Ovary (tissue), 3 donors: ENCODE measurements at regions not wholly inside any gene's neighbourhood (a gene's known extent, or its start where the extent isn't known, plus 50 kb on each side); places are given as distances from the start of the nearest gene placed in this dataset.

Experiments used
- CTCF ChIP-seq, 3 donors: fragments of 450-650 bp in 2 of 3; fragments of 200-600 bp in 1 of 3; IDR thresholded peaks; one replicate each; pipeline versions ENCODE4 v1.5.1 to v1.8.0; 2016 to 2022; ENCODE audit warnings: antibody characterized with exemption in 3 of 3, mild to moderate bottlenecking in 1 of 3
- POLR2A ChIP-seq: fragments of 450-650 bp; IDR thresholded peaks from one replicate; pipeline ENCODE4 v1.6.1; 2017; ENCODE audit warnings: antibody characterized with exemption, mild to moderate bottlenecking, moderate library complexity
- donor health status: DM: no; HTN: no; CAD: no.

GRCh38 chr18:59800897-59801296 lies 98.9 kb upstream of the PMAIP1 start:
- TF ChIP-seq POLR2A (no peak), CTCF (IDR thresholded peaks at IDR 0.05) (no peak)
